Occipital lobe (tissue), 1 donor: ENCODE measurements at regions not wholly inside any gene's neighbourhood (a gene's known extent, or its start where the extent isn't known, plus 50 kb on each side); places are given as distances from the start of the nearest gene placed in this dataset.

ENCODE experiments used
- DNase-seq: peaks from one replicate; lab custom pipeline; 2025; lab: John Stamatoyannopoulos, UW

DNA sequence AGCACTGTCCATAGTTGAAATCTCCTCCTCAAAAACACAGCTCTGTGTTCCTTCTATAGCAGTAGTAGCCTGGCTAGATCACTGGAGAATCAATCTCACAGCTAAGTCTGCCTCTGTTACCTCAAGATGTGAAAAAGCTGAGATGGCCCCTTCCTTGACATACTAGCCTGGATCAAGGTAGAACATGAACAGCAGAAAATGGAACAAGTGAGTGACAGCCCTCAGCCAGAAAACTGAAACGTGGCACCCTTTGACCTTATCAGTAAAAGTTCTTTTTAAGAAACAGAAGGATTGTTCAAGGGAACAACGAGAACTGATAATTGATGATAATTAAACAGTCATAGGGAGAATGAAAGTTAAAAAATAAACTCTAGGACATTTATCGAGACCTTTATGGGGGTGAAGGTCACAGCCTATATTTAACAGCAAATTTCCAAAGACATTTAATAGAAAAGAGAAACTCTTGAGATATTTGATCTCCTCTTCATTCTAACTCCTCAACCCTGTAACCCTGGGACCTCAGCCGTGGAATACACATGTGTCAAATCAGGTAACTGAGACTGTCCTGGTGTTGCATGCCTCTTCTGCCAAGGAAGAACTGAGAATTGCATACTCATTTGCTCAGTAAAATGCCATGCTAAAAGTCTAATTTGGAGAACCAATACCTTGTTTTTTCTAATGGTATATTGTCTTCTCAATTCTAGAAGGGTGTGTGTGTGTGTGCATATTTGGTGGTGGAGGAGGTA lies 258.0 kb upstream of the ATP2B1 start:
- DNase-seq: no peak

DNA sequence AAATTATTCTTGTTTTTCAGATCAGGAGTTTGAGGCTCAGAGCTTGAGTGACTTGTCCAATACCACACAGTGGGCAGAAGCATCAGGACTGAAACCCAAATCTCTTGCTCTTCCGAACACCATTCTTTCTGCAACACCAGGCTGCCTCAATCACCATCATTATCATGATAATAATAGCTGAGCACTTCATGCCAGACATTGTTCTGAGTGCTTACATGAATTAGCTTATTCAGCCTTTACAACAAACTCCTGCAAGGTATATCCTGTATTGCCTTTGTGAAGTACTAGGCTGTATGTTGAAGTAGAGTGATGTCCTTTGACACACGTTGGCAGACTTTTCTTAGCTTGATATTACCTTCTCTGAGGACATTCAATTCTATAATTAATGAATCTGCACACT lies 257.4 kb upstream of the ATP2B1 start:
- no peak for DNase-seq

DNA sequence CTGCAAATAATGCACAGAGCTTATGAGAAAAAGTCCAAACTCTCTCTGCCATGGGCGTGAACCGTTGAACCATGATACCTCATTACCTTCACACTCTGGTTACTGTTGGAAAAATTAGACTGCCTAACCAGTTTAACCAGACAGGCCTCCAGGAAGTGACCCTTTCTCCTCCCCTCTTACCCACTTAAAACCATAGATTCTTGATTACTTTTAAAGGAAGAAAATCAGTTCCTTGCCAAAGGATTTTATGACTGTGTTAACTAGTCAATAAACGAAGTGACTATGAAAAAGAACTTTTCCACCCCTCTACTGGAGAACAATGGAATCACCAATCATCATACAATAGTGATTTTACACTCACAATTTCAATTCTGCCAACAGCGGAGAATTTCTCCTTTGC lies 254.0 kb upstream of the ATP2B1 start:
- DNase-seq: no peak

DNA sequence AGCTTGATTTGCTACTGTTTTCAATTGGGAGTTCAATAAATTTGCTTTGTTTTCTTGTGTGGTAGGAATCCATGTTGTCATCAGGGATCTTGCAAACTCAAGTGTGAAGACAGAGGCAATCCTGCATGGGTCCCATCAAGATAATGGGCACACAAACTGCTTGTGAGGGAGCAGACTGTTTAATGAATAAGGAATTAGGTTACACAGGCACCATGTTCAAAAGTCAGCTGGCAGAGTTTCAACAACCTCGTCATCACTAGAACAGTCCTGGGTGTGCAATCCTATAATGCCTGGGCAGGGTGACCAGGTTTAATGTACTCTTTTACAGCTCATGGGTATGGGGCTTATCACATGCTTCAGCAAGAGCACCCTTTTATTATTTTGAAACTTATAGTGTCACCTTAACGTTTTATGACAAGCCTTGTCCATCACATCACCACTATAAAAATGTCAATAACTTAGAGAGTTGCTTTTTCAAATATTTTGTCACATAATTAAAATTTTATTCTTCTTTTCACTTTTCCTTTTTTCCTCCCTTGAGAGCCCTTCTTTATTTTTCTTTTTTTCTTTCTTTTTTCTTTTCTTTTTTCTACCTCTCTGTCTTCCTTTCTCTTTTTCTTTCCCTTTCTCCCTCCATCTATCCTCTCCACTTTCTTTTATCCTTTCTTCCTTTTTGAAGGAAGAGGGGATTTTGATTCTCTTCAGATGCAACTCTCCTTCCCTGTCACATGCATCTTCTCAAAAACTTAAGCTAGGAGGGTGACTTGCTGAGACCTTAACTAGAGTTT lies 252.2 kb upstream of the ATP2B1 start:
- DNase-seq: no peak

DNA sequence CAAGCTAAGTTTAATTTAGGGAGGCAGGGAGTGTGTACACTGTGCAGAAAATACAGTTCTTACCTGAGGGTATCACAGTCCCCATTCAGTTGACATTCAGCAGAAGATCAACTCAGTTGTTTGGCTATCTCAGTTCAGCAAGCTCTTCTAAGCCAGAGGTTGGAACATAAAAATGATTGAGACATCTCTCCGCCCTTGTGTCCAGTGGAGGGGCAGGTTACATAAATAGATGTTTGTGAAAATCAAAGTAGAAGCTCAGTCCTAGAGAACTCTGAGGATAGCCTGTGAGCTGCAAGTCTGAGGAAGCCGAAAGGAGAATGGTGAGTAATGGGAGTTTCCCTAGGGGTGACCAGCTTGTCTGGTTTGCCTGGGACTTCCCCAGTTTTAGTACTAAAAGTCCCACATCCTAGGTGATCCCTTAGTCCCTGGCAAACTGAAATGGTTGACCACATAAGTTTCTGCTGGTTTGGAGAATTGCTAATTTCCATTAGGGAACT lies 251.4 kb upstream of the ATP2B1 start:
- DNase-seq: no peak

DNA sequence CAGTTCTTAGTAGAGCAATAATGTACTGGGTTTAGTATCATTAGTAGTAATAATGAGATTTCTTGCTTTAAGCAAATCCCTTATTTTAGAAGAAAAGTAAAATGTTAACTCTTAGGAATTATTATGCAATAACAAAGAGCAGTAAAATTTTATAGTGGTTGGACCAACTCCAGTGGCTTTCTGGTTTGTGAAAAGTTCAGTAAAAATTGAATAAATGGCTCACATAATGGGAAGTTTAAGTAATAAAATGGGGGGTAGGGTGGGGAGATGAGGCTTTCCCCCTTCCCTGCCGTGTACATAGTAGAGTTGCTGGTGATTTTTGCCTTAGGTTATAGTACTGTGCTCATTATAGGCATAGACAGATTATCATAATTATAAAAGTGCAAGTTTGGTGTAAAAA lies 250.5 kb upstream of the ATP2B1 start:
- no peak for DNase-seq

DNA sequence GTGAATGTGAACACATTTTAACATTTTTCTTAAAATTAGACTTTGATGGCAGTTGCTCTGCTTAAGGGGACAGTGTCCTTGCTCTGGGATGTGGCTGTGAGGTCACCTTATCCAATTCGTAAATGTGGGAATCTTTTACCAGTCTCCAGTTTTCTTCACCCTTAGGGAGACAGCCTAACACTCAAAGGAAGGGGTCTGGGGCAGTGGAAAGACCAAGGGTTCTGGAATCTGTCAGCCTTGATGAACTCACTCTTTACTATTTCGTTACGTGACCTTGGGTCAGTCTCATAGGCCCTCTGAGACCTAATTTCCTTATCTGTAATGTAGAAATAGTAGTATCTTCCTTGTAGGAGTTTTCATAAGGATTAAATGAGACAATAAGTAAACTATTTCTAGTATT lies 245.6 kb upstream of the ATP2B1 start:
- DNase-seq: no peak

DNA sequence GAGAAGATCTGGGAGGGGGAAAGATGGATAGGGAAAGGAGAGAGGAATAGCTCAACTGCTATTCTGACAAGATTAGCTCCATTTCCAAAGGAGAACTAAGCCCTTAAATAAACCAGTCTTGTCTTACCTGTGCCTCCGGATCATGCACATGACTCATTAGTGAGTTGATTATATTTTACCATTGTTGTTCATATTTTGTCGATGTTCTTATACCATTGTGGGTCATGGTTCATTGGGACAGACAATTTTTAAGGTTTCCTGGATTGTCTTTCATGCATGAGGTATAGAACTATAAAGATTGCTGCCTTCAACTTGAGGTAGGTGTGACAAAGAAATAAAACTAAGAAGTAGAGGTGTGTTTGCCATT lies 243.0 kb upstream of the ATP2B1 start:
- no peak for DNase-seq

DNA sequence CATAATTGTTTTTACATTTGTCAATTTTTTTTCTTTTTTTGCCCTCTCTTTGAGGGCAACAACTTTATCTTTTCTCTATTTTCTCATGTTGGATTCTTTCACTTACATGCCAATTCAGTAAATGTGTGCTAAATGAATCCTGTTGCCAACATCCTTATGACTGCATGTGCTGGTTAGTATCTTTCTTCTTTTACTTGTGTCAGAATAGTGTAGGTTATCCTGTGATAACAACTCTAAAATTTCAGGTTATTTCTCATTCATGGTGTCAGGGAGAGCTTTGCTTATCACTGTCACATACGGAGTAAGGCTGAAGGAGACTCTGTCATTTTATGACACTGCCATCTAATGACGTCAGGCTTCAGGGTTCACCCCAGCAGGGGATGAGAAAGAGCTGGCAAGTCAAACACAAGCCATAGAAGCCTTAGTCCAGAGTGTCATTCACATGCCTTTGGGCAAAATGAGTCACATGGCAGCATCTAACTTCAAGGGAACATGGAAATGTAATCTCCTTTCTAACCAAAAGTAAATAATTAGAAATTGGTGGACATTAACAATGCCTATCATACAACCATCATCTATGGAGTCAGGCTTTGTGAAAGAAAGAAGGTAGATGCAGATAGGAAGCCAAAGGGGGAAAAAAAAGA lies 242.5 kb upstream of the ATP2B1 start:
- DNase-seq: no peak

DNA sequence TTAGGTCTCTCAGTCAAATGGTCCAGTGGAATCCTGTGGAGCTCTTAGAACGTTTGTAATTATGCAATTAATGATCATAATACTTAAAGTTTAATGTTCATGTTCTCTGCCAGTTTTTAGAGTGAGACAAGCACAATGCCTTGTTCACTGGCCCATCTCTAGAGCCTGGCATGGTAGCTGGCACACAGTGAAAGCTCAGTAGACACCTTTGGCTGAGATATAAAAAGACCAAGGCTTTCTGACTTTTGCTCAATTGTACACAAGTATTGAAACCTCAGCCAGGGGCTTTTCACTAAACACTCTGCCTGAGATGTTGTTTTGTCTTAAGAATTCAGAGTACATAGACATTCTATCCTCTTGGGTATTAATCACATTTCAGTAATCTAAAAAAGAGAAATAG lies 241.8 kb upstream of the ATP2B1 start:
- DNase-seq: no peak

DNA sequence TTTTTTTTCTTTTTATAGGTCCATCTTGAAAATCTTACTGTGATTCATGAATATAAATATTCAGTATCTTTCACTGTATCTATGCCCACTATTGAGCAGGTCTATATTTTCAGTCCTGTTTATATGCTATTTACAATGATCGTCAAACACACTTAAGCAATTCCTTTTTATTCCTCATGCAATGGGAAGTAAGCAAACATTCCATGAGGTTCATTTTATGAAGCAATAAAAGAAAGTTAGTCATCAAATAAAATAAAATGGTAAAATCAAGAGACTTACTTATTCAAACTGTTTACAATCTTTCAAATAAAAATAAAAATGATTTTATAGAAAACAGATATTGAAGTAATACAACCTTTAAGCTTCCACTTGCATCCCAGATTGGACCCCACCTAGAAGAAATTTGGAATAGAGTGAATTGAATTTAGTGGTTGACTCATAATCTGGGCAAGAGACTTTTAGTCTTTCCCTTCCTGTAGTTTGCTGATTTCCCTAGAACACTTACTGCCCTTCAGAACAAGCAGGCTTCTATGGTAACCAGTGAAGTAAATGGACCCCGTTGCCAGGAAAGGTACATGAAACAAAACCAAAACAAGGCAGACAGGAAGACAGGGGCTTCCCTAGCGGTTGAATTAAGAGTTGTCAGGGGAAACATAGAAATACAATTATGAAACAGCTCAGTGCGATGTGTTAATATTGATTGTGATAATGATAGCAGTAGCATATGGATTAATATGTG lies 241.0 kb upstream of the ATP2B1 start:
- no peak for DNase-seq

DNA sequence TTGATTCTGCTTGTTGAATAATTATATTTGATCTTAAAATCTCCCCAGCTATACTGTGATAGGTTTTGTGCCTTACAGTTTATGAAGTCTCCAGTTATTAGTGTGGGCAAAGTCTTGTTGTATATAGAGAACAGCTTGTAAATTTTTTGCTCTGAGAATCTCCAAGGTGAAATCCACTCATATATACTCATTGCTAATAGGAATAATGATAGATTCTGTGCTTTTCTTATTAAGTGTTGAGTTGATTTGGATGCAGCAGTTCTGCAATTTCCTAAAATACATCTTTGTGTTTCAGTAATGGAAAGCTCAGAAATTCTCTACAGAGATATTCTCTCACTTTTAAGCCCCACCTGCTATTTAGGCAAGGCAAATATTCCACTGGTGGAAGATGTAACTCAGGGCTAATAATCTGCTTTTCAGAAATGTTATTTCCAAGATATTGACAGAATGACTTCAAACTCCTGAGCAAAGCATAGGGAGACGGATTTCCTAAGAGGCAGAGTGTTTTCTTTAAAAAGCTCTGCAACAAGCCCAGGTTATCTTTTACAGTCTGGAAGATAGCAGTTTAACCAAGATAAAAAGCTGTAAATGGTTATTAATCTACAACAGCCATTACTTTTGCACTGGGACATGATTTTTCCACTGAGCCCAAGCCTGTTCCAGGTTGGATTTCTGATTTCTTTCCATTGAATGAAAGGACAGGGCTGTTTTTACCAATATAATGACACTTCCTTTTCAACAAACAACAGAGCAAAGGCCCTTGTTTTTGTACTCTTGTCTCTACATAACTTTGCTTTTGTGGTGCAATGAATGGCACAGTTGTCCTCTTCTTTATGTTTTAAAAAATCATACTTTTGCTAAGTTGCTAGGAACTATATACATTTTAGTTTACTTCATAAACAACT lies 239.9 kb upstream of the ATP2B1 start:
- DNase-seq: no peak

DNA sequence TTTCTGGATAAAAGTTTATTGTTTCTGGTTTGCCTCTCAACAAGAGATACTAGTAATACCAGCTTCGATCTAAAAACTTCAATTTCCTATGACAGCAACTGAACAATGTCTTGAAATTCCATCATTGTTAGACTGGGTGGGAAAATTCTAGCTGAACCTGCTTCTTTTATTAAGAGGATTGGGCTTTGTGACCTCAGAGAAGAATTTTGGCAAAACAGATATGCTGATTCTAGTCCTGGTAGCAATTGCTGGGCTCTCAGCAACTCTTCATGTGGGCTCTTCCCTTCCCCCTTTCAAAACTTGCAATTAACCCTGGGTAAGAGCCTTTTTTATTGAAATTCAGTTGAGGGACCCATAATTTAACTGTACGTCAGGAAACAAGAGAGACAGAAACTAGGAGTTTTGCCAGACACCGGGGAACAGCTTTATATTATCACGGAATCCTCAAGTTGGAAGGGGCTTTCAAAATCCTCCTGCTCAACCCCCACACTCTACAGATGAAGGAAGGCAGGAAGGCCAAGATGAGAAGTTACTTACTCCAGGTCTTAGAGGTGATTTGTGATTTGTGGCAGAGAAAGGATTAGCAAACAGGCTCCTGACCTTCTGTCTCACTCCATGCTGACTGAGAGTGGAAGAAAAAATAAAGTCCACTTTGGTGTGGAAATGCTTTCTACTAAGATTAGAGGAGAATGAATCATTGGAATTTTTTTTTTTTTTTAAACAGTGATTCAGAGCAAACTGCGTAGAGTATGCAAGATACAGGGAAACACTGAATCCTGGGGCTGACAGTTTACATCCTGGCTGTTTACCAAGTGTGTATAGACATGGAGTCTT lies 239.0 kb upstream of the ATP2B1 start:
- DNase-seq: no peak

DNA sequence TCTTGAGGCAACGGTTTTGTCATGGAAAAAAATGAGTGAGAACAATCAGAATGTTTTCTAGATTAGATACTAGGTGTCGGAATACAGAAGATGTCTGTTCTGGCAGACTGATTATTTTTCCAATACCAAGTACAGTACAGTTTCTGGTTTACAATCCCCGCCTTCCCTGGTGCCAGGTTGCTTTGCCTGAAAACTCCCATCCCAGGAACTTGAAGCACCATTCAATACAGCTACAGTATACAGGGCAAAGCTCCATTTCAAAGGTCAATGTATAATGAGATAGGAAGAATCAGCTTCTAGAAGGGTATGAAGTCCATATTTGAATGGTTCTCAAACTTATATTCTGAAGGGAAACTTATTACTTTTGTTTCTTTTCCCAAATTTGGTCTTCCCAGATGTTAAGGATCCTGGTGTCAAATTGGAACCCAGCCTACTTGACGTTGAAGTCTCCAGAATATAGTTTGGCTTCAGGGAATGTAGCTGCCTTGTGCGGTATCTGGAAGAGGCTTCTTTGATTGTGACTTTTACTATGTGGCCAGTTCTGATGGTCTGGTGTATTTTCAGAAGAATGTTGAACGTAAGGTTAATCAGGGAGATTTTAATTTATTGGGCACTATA lies 238.0 kb upstream of the ATP2B1 start:
- no peak for DNase-seq

DNA sequence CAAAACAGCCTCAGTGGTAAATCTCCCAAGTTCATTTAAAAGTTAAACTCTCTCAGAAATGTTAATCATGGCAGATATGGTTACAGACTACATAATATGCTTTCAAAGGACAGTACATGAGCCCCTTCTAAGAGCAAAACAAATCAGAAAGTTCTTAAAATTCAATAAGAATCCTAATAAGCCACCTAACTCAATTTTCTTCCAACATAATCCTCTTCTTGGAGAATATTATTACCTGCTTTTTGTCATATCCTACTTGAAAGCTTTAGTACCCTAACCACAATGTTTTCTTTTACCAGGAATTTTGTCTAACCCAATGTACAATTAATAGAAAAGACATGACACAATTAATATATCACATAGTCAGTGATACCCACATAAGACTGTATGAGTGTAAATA lies 236.5 kb upstream of the ATP2B1 start:
- DNase-seq: no peak

DNA sequence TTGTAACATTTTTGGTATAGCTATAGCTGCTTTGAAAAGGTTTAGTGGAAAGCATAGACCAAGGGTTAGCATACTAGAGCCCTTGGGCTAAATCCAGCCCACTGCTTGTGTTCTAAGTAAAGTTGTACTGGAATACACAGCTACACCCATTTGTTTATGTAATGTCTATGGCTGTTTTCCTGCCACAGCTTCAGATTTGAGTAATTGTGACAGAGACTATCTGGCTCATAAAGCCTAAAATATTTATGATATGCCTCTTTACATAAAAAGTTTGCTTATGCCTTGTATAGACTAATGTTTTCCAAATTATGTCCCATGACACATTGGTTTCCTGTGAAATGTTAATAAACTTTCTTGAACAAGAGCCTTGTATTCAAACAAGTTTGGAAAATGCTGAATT lies 234.8 kb upstream of the ATP2B1 start:
- DNase-seq: no peak

DNA sequence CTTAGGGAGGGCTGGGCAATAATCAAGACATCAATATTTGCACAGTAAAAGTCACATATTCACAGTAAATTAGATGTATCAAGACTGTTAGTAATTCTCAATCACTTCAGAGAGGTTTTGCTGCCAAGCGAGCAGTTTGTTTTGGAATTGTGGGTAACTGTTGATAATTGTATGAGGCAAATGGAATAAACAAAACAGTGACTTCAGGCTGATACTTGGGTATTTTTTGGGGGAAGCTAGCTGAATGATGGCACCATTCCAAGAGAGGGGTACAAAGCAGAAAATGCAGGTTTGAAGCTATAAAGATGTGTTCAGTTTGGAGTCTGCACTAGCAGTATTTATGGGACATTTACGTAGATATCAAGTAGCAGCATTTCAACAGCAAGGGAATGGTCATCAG lies 232.8 kb upstream of the ATP2B1 start:
- DNase-seq: no peak

DNA sequence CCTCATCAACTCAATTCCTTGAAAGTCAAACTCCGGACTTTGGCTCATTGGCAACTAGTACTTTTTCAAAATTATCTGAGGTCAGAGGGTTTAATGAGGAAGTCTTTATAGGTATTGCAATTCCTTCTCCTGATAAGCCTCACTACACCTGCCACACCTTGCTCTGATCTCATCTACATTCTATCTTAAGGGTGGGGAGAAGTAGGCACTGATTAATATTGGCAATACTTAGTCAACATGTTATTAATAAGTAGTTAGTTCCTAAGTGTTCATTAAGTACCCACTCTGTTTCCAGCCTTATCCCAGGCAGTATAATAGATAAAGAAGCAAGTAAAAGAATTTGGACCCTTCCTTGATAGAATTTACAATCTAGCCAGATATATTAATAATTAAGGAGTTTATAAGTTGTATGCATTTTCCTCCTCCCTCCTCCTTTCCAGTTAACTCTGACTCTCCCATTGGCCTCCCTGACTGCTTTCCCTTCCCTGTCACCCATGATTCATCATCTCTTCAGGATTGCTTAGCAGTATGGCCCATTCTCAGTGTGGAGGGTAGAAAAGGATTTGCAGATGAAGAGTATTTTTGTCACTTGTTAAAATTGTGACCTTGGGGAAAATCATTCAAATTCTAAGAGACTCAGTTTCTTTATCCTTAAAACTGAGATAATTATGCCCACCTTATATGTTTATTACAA lies 231.0 kb upstream of the ATP2B1 start:
- DNase-seq: no peak

DNA sequence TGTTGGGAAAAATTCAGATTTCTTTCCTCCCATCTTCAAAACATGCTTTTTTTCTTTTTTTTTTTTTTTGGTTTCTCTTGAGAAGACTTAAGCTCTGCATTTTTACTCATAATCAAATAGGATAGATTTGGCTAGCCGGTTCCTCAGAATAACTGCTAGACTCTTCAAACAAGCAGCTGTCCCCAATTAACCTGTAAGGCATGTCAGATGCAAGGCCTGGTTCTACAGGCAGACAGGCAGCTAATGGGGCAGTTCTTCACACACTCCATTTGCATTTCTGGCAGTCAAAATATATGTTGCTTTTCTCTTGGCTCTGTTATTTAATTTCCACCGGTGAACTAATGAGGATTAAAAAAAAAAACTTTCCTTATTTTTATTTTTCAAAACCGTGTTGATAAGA lies 228.0 kb upstream of the ATP2B1 start:
- DNase-seq: no peak
